ENCODE measurements at regions not wholly inside any gene's neighbourhood (a gene's known extent, or its start where the extent isn't known, plus 50 kb on each side); places are given as distances from the start of the nearest gene placed in this dataset.

DNA sequence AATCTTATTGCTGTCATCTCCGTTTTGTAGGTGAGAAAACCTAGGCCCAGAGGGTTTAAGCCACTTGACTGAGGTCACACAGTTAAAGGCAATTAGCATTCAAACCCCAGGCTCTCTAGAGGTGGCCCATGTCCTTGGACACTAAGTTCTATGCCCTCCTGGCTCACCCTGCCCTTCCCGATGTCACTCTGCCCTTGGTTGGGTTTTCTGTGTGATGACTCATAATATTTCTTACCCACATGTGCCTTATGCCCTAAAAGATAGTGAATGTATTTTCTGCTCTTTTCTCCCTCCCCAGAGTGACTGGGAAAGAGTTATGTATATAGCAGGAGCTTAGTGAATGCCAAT, 174.5 kb upstream of the PITX1 start:
- TF ChIP-seq, protein P1, sequence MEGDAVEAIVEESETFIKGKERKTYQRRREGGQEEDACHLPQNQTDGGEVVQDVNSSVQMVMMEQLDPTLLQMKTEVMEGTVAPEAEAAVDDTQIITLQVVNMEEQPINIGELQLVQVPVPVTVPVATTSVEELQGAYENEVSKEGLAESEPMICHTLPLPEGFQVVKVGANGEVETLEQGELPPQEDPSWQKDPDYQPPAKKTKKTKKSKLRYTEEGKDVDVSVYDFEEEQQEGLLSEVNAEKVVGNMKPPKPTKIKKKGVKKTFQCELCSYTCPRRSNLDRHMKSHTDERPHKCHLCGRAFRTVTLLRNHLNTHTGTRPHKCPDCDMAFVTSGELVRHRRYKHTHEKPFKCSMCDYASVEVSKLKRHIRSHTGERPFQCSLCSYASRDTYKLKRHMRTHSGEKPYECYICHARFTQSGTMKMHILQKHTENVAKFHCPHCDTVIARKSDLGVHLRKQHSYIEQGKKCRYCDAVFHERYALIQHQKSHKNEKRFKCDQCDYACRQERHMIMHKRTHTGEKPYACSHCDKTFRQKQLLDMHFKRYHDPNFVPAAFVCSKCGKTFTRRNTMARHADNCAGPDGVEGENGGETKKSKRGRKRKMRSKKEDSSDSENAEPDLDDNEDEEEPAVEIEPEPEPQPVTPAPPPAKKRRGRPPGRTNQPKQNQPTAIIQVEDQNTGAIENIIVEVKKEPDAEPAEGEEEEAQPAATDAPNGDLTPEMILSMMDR (IDR thresholded peaks at IDR 0.05), result no peak
- TF ChIP-seq POLR2A (IDR thresholded peaks at IDR 0.05) (no peak), EP300 (IDR thresholded peaks at IDR 0.05) (no peak)
